H1 (cell line): ENCODE measurements at regions not wholly inside any gene's neighbourhood (a gene's known extent, or its start where the extent isn't known, plus 50 kb on each side); places are given as distances from the start of the nearest gene placed in this dataset.
A peak's percentile ranks its signal among the peaks of the same experiment; 100 is the strongest.

Source experiments
- CTCF ChIA-PET: fragments of 300-600 bp; sonication (Branson Sonifier 250); formaldehyde crosslinking; loops from one replicate; lab custom pipeline; 2021; ENCODE audit not compliant: partially characterized antibody; lab: Charles Lee
- POLR2A ChIA-PET: fragments of 300-600 bp; sonication (Branson Sonifier 250); formaldehyde crosslinking; loops from one replicate; lab custom pipeline; 2021; ENCODE audit warnings: inconsistent platforms; ENCODE audit not compliant: partially characterized antibody; lab: Charles Lee
- DNase-seq, 2 experiments: peaks; one replicate each; pipeline versions ENCODE4 v3.0.0 to v3.0.0-alpha.2; 2010 to 2022; ENCODE audit warnings: low spot score in 2 of 2, low read depth in 1 of 2, mixed read lengths in 1 of 2
- FAIRE-seq: peaks from 2 replicates; lab custom pipeline; 2011; peaks lifted over from hg19 to GRCh38; lab: Jason Lieb, UNC
- H2AFZ ChIP-seq: 2 replicates; pipeline ENCODE4 v1.8.1; 2012; ENCODE audit warnings: low read length, inconsistent platforms
- H2AK5ac ChIP-seq: 2 replicates; pipeline ENCODE4 v1.6.1; 2013; ENCODE audit warnings: low read depth, low read length
- H2BK120ac ChIP-seq: replicated peaks from 2 replicates; pipeline ENCODE3; 2013; ENCODE audit warnings: low read depth, low read length, inconsistent platforms
- H2BK12ac ChIP-seq: 2 replicates; pipeline ENCODE4 v1.6.1; 2013; ENCODE audit warnings: low read depth, low read length
- H2BK15ac ChIP-seq: 2 replicates; pipeline ENCODE4 v1.6.1; 2013; ENCODE audit warnings: low read length
- H2BK20ac ChIP-seq: 2 replicates; pipeline ENCODE4 v1.6.1; 2013; ENCODE audit warnings: low read length
- H2BK5ac ChIP-seq: 2 replicates; pipeline ENCODE4 v1.6.1; 2013; ENCODE audit warnings: low read depth, low read length
- H3K14ac ChIP-seq: 2 replicates; pipeline ENCODE4 v1.6.1; 2013; ENCODE audit warnings: inconsistent platforms; ENCODE audit not compliant: insufficient read length
- H3K18ac ChIP-seq: 2 replicates; pipeline ENCODE4 v1.6.1; 2013; ENCODE audit warnings: low read length; ENCODE audit errors: extremely low read depth
- H3K23ac ChIP-seq: 2 replicates; pipeline ENCODE4 v1.6.1; 2013; ENCODE audit warnings: inconsistent platforms; ENCODE audit not compliant: insufficient read length
- H3K23me2 ChIP-seq: 2 replicates; pipeline ENCODE4 v1.6.1; 2013; ENCODE audit warnings: low read depth, low read length
- H3K27ac ChIP-seq: 2 replicates; pipeline ENCODE4 v1.6.1; 2011; ENCODE audit warnings: low read depth, low read length, inconsistent platforms
- H3K27me3 ChIP-seq, 4 experiments: replicated peaks in 1 of 4; 1 replicate in 1 of 4; 2 replicates in 3 of 4; pipeline versions ENCODE4 v1.6.1 to v1.8.1; 2011 to 2013; ENCODE audit warnings: low read length in 3 of 4, mild to moderate bottlenecking in 3 of 4, inconsistent platforms in 2 of 4, mixed read lengths in 2 of 4, moderate library complexity in 1 of 4; ENCODE audit not compliant: control insufficient read depth in 3 of 4, insufficient read depth in 3 of 4; ENCODE audit errors: extremely low read depth in 1 of 4
- H3K36me3 ChIP-seq, 4 experiments: 2 replicates each; pipeline versions ENCODE4 v1.6.1 to v1.8.1; 2011 to 2013; ENCODE audit warnings: mild to moderate bottlenecking in 4 of 4, low read length in 3 of 4, moderate library complexity in 2 of 4, control low read depth in 1 of 4, inconsistent platforms in 1 of 4; ENCODE audit not compliant: insufficient read depth in 4 of 4, control insufficient read depth in 2 of 4
- H3K4ac ChIP-seq: replicated peaks from 2 replicates; pipeline ENCODE3; 2013; ENCODE audit warnings: low read length, low read depth, mixed read lengths, inconsistent platforms; ENCODE audit not compliant: insufficient read length
- H3K4me1 ChIP-seq, 4 experiments: replicated peaks in 1 of 4; 1 replicate in 1 of 4; 2 replicates in 3 of 4; pipeline versions ENCODE4 v1.6.1 to v1.8.1; 2011 to 2013; ENCODE audit warnings: low read length in 3 of 4, inconsistent platforms in 2 of 4, mixed read lengths in 1 of 4; ENCODE audit not compliant: insufficient read depth in 4 of 4, control insufficient read depth in 3 of 4
- H3K4me2 ChIP-seq, 2 experiments: 2 replicates each; pipeline versions ENCODE4 v1.6.1 to v1.8.1; 2011 to 2013; ENCODE audit warnings: low read depth in 2 of 2, low read length in 2 of 2, control low read depth in 1 of 2, inconsistent platforms in 1 of 2, mild to moderate bottlenecking in 1 of 2; ENCODE audit not compliant: insufficient read depth in 1 of 2
- H3K4me3 ChIP-seq, 4 experiments: fragments of 200-600, 300-600 bp in 1 of 4; sonication (generic), shearing (Covaris generic), sonication (Bioruptor Twin) in 1 of 4; 2 replicates each; pipeline versions ENCODE4 v1.5.1 to v1.8.1; 2011 to 2016; ENCODE audit warnings: low read length in 4 of 4, low read depth in 3 of 4, control low read depth in 2 of 4, inconsistent platforms in 2 of 4, mild to moderate bottlenecking in 2 of 4, mixed read lengths in 1 of 4, moderate library complexity in 1 of 4; ENCODE audit not compliant: insufficient read depth in 2 of 4; ENCODE audit errors: extremely low read depth in 1 of 4
- H3K56ac ChIP-seq: replicated peaks from 2 replicates; pipeline ENCODE3; 2013; ENCODE audit warnings: low read depth, mild to moderate bottlenecking, mixed read lengths, low read length, inconsistent platforms; ENCODE audit not compliant: insufficient read length
- H3K79me1 ChIP-seq: 2 replicates; pipeline ENCODE4 v1.6.1; 2013; ENCODE audit warnings: low read depth, low read length, control low read depth
- H3K79me2 ChIP-seq, 2 experiments: 2 replicates each; pipeline versions ENCODE4 v1.6.1 to v1.8.1; 2012 to 2013; ENCODE audit warnings: low read length in 2 of 2, mild to moderate bottlenecking in 2 of 2, inconsistent platforms in 1 of 2; ENCODE audit not compliant: insufficient read depth in 2 of 2, control insufficient read depth in 1 of 2
- H3K9ac ChIP-seq, 4 experiments: replicated peaks in 1 of 4; 1 replicate in 1 of 4; 2 replicates in 3 of 4; pipeline versions ENCODE4 v1.6.1 to v1.8.1; 2011 to 2013; ENCODE audit warnings: low read depth in 3 of 4, low read length in 3 of 4, control low read depth in 2 of 4, mild to moderate bottlenecking in 2 of 4, moderate library complexity in 2 of 4, inconsistent platforms in 1 of 4; ENCODE audit errors: extremely low read depth in 1 of 4
- H3K9me3 ChIP-seq, 2 experiments: 2 replicates each; pipeline versions ENCODE4 v1.6.1 to v1.8.1; 2012 to 2013; ENCODE audit warnings: mild to moderate bottlenecking in 2 of 2, moderate library complexity in 2 of 2, control low read depth in 1 of 2, inconsistent platforms in 1 of 2, low read depth in 1 of 2, low read length in 1 of 2, mixed read lengths in 1 of 2; ENCODE audit not compliant: insufficient read depth in 2 of 2
- H4K20me1 ChIP-seq, 2 experiments: replicated peaks in 1 of 2; 2 replicates each; pipeline versions ENCODE3 to v1.8.1; 2011 to 2013; ENCODE audit warnings: inconsistent platforms in 2 of 2, low read length in 2 of 2, mild to moderate bottlenecking in 1 of 2; ENCODE audit not compliant: insufficient read depth in 2 of 2, control insufficient read depth in 1 of 2
- H4K5ac ChIP-seq: 2 replicates; pipeline ENCODE4 v1.6.1; 2013; ENCODE audit warnings: low read length, low read depth, mixed read lengths, inconsistent platforms; ENCODE audit not compliant: insufficient read length
- H4K8ac ChIP-seq: 2 replicates; pipeline ENCODE4 v1.8.0; 2013; ENCODE audit warnings: mild to moderate bottlenecking, moderate library complexity, low read length, inconsistent platforms; ENCODE audit not compliant: insufficient read depth; ENCODE audit errors: extremely low read depth
- H4K91ac ChIP-seq: replicated peaks from 2 replicates; pipeline ENCODE3; 2013; ENCODE audit warnings: low read length, mixed read lengths, inconsistent platforms; ENCODE audit not compliant: insufficient read length
- NANOG ChIP-seq: IDR thresholded peaks from 2 replicates; pipeline ENCODE4 v1.6.1; 2011; ENCODE audit warnings: low read length, low read depth, mild to moderate bottlenecking, inconsistent platforms; ENCODE audit not compliant: insufficient read depth, poor library complexity, severe bottlenecking
- RAD21 ChIP-seq, 2 experiments: IDR thresholded peaks in 1 of 2; conservative IDR thresholded peaks in 1 of 2; 2 replicates each; pipeline ENCODE4 v1.6.1; 2011; ENCODE audit warnings: low read depth in 2 of 2, low read length in 2 of 2, improper control_type of control experiment in 1 of 2, inconsistent platforms in 1 of 2, mild to moderate bottlenecking in 1 of 2, moderate library complexity in 1 of 2
- WGBS, 2 experiments: shearing (Covaris generic) in 1 of 2; methylation state at CpG; one replicate each; pipeline versions ENCODE4 v1.1.6 to v1.1.7; 2013 to 2015; ENCODE audit warnings: low lambda C conversion rate in 2 of 2, mixed read lengths in 2 of 2, inconsistent platforms in 1 of 2, low coverage in 1 of 2, missing lambda C conversion rate in 1 of 2; ENCODE audit not compliant: insufficient replicate concordance in 2 of 2, insufficient coverage in 1 of 2, insufficient read length in 1 of 2; ENCODE audit errors: extremely low coverage in 1 of 2, missing lambda C conversion rate in 1 of 2; 5-methylcytosine and 5-hydroxymethylcytosine counted together
- TF ChIP-seq, protein P1 (sequence below): IDR thresholded peaks from 2 replicates; pipeline ENCODE4 v1.6.1; 2012; ENCODE audit warnings: inconsistent platforms

DNA sequence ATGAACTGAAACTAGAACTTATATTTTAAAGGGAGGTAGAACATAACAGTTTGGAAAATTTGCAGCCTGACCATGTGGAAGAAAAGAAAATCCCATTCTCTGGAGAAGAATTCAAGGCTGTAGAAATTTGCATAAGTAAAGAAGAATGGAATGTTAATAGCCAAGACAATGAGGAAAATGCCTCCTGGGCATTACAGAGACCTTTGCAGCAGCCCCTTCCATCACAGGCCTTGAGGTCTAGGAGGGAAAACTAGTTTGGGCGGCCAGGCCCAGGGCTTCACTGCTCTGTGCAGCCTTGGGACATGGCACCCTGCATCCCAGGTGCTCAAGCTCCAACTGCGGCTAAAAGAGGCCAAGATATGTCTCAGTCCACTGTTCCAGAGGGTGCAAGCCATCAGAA, 1506.8 kb downstream of the PCDH18 start:
- no peak overlapping the region for H2BK120ac ChIP-seq
- 82% methylated on average over 2 of the region's 2 CpGs; no CpG with 5 or more reads in 1 of the 2 experiments for WGBS, 2 experiments
- no peaks in the 10 kb centered on the region for H3K27me3 ChIP-seq
- H3K79me1 ChIP-seq: no peaks in the 10 kb centered on the region
- peak overlapping the region; percentile 13; the same call in 1 of the 2 replicates for H2BK12ac ChIP-seq
- no peak overlapping the region for H4K91ac ChIP-seq
- peak overlapping the region; percentile 45; the same call in 1 of the 2 replicates for H4K8ac ChIP-seq
- H3K9ac ChIP-seq: no peak overlapping the region
- no peaks in the 10 kb centered on the region for H3K36me3 ChIP-seq
- H3K79me2 ChIP-seq: no peaks in the 10 kb centered on the region
- no peak overlapping the region for H3K23ac ChIP-seq
- H3K23me2 ChIP-seq: no peaks in the 10 kb centered on the region
- no peak overlapping the region for H2BK5ac ChIP-seq
- no peak overlapping the region for H2BK20ac ChIP-seq
- H3K14ac ChIP-seq: no peak overlapping the region
- ChIA-PET POLR2A (no interaction called here), CTCF (no interaction called here)
- no peak overlapping the region for H4K5ac ChIP-seq
- peaks cover 0 to 3% (median 0%) of the 10 kb centered on the region in 4 experiments; a peak in 2 of 7 replicates for H3K4me1 ChIP-seq
- no peak for FAIRE-seq
- H3K9me3 ChIP-seq: peaks cover 2 to 3% of the 10 kb centered on the region in 2 experiments; a peak in 1 of 4 replicates
- TF ChIP-seq, protein P1, sequence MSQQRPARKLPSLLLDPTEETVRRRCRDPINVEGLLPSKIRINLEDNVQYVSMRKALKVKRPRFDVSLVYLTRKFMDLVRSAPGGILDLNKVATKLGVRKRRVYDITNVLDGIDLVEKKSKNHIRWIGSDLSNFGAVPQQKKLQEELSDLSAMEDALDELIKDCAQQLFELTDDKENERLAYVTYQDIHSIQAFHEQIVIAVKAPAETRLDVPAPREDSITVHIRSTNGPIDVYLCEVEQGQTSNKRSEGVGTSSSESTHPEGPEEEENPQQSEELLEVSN: peak; percentile 73
- TF ChIP-seq NANOG (peak; percentile 16), RAD21 (IDR thresholded peaks at IDR 0.05 in 1 of 2, conservative IDR thresholded peaks at IDR 0.05 in 1 of 2; ENCODE audit: low read depth in 2 of 2, low read length in 2 of 2) (no peak)
- H3K56ac ChIP-seq: no peak overlapping the region
- H3K27ac ChIP-seq: no peak overlapping the region
- H3K4me3 ChIP-seq: no peak overlapping the region
- no peaks in the 10 kb centered on the region for H4K20me1 ChIP-seq
- no peak overlapping the region for H3K4ac ChIP-seq
- no peak overlapping the region for H2BK15ac ChIP-seq
- H3K18ac ChIP-seq: no peak overlapping the region
- no peak overlapping the region for H2AK5ac ChIP-seq
- no peak for DNase-seq
- no peak overlapping the region for H3K4me2 ChIP-seq
- no peak overlapping the region for H2AFZ ChIP-seq
